ENCODE measurements at regions not wholly inside any gene's neighbourhood (a gene's known extent, or its start where the extent isn't known, plus 50 kb on each side); places are given as distances from the start of the nearest gene placed in this dataset.

- no peaks in the 10 kb centered on the region for H3K36me3 Mint-ChIP-seq (ENCODE audit: low read depth)
- no peaks in the 10 kb centered on the region for H3K9me3 Mint-ChIP-seq
- DNase-seq, result no peak
- H3K27me3 Mint-ChIP-seq, result no peaks in the 10 kb centered on the region
- no peak overlapping the region for H3K27ac Mint-ChIP-seq
- ATAC-seq, result no peak
- no peak overlapping the region for H3K4me3 Mint-ChIP-seq
- no peaks in the 10 kb centered on the region for H3K4me1 Mint-ChIP-seq
These were observed 390.0 kb upstream of the NR2F2 start for GRCh38 chr15:95940431-95940985.

DNA sequence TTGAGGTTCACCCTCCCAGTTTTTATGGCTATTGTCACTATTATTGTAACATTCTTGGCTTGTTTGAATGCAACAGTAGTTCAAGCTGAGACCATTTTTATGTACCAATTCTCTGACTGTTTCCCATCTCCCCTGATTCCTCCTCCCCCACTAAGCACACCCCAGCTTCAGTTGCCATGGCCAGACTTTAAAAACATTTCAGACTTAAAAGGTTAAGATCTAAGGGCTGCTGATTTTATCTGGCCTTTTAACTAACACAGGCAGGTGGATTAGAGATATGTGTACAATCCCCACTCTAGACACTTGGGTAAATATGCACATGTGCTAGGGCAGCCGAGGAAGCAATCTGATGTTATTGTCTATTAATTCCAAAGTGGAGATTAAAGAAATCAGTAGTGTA lies 386.3 kb upstream of the NR2F2 start:
- no peak for ATAC-seq

GRCh38 chr15:95944661-95945255 lies 385.7 kb upstream of the NR2F2 start:
- ATAC-seq, result no peak
- no peak overlapping the region for H3K27ac Mint-ChIP-seq
- H3K4me1 Mint-ChIP-seq, result no peaks in the 10 kb centered on the region
- no peaks in the 10 kb centered on the region for H3K27me3 Mint-ChIP-seq
- H3K9me3 Mint-ChIP-seq, result no peaks in the 10 kb centered on the region
- no peak for DNase-seq
- no peaks in the 10 kb centered on the region for H3K36me3 Mint-ChIP-seq (ENCODE audit: low read depth)
- H3K4me3 Mint-ChIP-seq, result no peak overlapping the region

More for the DNA sequence above, 386.3 kb upstream of the NR2F2 start:
- no peak for DNase-seq
- no peak overlapping the region for H3K4me3 Mint-ChIP-seq
- no peaks in the 10 kb centered on the region for H3K27me3 Mint-ChIP-seq
- H3K27ac Mint-ChIP-seq, result no peak overlapping the region
- no peaks in the 10 kb centered on the region for H3K9me3 Mint-ChIP-seq
- H3K36me3 Mint-ChIP-seq (ENCODE audit: low read depth), result no peaks in the 10 kb centered on the region
- H3K4me1 Mint-ChIP-seq, result no peaks in the 10 kb centered on the region

DNA sequence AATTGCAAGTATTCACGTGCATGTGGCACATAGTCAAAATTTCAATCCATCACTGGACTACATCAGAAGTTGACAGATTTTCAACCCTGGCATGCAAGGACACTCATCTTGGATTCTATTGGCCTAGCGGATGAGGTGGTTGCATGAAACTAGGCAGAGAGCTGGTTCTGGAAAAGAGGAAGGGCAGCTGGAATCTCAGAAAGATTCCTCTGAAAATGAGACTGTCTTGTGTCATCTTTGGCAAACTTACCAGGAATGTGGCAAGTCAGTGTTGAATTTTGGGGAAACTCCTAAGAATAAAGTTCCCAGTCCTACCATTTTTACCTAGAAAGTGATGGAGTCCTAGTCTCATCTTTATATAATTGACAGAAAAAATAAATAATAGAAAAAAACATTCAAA lies 384.3 kb upstream of the NR2F2 start:
- H3K4me1 Mint-ChIP-seq, result no peaks in the 10 kb centered on the region
- no peaks in the 10 kb centered on the region for H3K36me3 Mint-ChIP-seq (ENCODE audit: low read depth)
- no peak overlapping the region for H3K4me3 Mint-ChIP-seq
- ATAC-seq (no peak), DNase-seq (no peak)
- H3K9me3 Mint-ChIP-seq, result no peaks in the 10 kb centered on the region
- H3K27me3 Mint-ChIP-seq, result no peaks in the 10 kb centered on the region
- no peak overlapping the region for H3K27ac Mint-ChIP-seq

GRCh38 chr15:95946926-95947325 lies 383.6 kb upstream of the NR2F2 start:
- Mint-ChIP-seq H3K27ac (no peak overlapping the region), H3K27me3 (no peaks in the 10 kb centered on the region), H3K36me3 (ENCODE audit: low read depth) (no peaks in the 10 kb centered on the region), H3K4me1 (no peaks in the 10 kb centered on the region), H3K9me3 (no peaks in the 10 kb centered on the region), H3K4me3 (no peak overlapping the region)
- no peak for DNase-seq
- no peak for ATAC-seq

DNA sequence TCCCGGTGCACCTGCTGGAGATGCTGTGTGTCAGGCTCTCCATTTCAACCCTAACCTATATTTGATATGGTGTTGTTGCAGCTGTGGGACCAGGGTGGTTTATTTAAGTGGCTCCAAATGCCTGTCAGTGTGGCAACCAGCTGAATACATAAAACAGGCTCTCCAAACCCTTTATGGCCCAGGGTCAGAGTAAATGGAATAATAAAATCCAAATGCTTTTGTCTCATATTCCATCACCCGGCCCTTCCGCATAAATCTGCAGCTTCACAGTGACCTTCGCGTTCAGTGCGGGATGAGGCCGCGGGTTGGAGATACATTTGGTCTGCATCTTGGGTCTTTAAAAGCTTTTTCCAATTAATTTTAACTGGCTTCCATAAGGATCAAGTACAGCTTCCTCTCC lies 382.1 kb upstream of the NR2F2 start:
- Mint-ChIP-seq H3K4me3 (no peak overlapping the region), H3K9me3 (no peaks in the 10 kb centered on the region), H3K27ac (no peak overlapping the region), H3K27me3 (no peaks in the 10 kb centered on the region), H3K4me1 (no peaks in the 10 kb centered on the region), H3K36me3 (ENCODE audit: low read depth) (no peaks in the 10 kb centered on the region)
- ATAC-seq, result no peak
- DNase-seq, result no peak

DNA sequence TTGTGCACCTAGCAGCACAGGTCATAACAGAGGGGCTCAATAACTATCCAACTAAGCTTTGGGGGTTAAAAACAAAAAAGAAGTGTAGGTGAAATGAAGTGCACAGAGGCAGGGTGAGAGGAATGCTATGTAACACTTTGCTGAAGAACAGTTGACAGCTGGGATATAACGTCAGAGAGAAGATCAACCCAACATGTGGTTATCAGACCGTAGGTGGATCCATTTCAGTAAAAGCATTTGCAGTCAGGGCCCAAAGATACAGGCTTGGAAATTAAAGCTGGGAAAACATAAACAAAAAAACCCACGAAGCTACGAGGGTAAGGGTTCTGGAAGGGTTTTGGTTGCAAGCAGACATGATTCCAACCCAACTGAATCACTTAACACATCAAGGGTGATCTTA lies 377.5 kb upstream of the NR2F2 start:
- DNase-seq (no peak), ATAC-seq (no peak)
- no peaks in the 10 kb centered on the region for H3K4me1 Mint-ChIP-seq
- H3K36me3 Mint-ChIP-seq (ENCODE audit: low read depth), result no peaks in the 10 kb centered on the region
- no peak overlapping the region for H3K27ac Mint-ChIP-seq
- peaks cover 4% of the 10 kb centered on the region for H3K9me3 Mint-ChIP-seq
- no peaks in the 10 kb centered on the region for H3K27me3 Mint-ChIP-seq
- no peak overlapping the region for H3K4me3 Mint-ChIP-seq

DNA sequence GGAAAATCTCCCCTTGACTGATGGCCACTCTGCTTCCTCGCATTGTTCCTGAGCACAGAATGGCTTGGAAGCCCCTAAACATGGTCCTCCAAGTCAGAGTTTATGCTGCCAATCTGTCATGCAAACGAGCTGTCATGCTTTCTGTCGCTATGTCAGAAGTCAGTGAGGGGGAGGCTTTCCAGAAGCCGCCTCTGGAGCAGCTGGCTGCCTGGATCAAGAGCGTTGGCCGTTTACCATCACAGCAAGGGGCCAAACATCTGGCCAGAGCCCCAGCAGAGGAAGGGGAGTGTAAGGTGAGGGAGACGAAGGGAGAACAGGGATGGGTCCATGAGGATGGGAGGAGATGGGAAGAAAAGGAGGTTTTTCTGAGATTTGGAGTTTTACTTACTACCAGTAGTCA lies 372.6 kb upstream of the NR2F2 start:
- peaks cover 19% of the 10 kb centered on the region for H3K9me3 Mint-ChIP-seq
- H3K36me3 Mint-ChIP-seq (ENCODE audit: low read depth), result no peaks in the 10 kb centered on the region
- no peak for DNase-seq
- H3K27ac Mint-ChIP-seq, result no peak overlapping the region
- no peaks in the 10 kb centered on the region for H3K4me1 Mint-ChIP-seq
- H3K4me3 Mint-ChIP-seq, result no peak overlapping the region
- ATAC-seq, result no peak
- H3K27me3 Mint-ChIP-seq, result no peaks in the 10 kb centered on the region

GRCh38 chr15:95958382-95958781 lies 372.1 kb upstream of the NR2F2 start:
- no peaks in the 10 kb centered on the region for H3K4me1 Mint-ChIP-seq
- H3K27me3 Mint-ChIP-seq, result no peaks in the 10 kb centered on the region
- H3K9me3 Mint-ChIP-seq, result peaks cover 20% of the 10 kb centered on the region
- H3K27ac Mint-ChIP-seq, result no peak overlapping the region
- no peaks in the 10 kb centered on the region for H3K36me3 Mint-ChIP-seq (ENCODE audit: low read depth)
- no peak for ATAC-seq
- H3K4me3 Mint-ChIP-seq, result no peak overlapping the region
- DNase-seq, result no peak

GRCh38 chr15:95968856-95969255 lies 361.6 kb upstream of the NR2F2 start:
- Mint-ChIP-seq H3K4me3 (no peak overlapping the region), H3K9me3 (peaks cover 4% of the 10 kb centered on the region), H3K4me1 (no peaks in the 10 kb centered on the region), H3K27me3 (peaks cover 4% of the 10 kb centered on the region), H3K36me3 (ENCODE audit: low read depth) (no peaks in the 10 kb centered on the region), H3K27ac (no peak overlapping the region)
- no peak for ATAC-seq
- DNase-seq, result no peak

DNA sequence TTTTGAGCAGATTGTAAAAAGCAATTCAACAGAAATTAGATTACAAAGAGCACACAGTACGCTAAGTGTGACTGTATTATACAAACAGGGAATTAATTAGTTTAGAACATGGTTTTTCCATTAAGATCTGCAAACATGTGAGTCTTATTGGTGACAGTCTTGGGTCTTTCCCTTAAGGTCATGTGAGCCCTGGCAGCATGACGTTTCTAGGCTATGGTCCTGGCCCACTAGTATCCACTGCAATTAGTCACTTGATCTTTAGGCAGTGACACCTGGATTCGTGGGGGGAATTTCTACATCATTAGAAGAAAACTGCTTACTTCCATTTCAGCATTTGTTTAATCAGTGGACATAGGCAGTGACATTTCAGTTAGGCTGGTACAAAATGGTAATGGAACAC lies 360.2 kb upstream of the NR2F2 start:
- Mint-ChIP-seq H3K4me3 (no peak overlapping the region), H3K27me3 (peaks cover 4% of the 10 kb centered on the region), H3K4me1 (no peaks in the 10 kb centered on the region), H3K27ac (no peak overlapping the region), H3K9me3 (peaks cover 4% of the 10 kb centered on the region), H3K36me3 (ENCODE audit: low read depth) (no peaks in the 10 kb centered on the region)
- DNase-seq (no peak), ATAC-seq (no peak)

DNA sequence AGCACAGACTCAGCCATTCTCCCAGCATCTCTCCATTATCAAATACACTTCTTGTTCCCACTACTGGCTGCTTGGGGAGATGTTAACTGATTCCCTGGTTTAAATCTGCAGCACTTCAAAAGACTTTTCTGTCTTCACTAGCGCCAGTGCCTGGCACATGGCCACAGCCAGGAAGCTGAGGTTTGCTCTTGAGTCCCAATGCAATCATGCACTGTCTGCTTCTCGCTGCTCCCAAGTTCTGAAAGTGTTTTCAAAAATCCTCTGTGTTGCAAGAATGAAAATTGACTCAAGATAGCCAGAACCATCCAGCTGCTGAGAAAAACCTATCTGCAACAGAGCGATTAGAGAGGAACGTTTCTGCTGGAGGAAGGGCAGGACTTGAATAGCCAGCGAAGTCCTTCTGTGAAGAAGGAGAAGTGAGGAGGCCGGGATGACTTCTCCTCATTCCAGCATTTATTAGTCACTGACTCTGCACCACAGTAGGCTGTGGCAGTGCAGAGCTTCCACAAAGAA lies 358.4 kb upstream of the NR2F2 start:
- no peak overlapping the region for H3K4me3 Mint-ChIP-seq
- no peaks in the 10 kb centered on the region for H3K9me3 Mint-ChIP-seq
- H3K27me3 Mint-ChIP-seq, result peaks cover 7% of the 10 kb centered on the region
- no peaks in the 10 kb centered on the region for H3K4me1 Mint-ChIP-seq
- ATAC-seq, result no peak
- DNase-seq, result no peak
- no peak overlapping the region for H3K27ac Mint-ChIP-seq
- H3K36me3 Mint-ChIP-seq (ENCODE audit: low read depth), result no peaks in the 10 kb centered on the region

DNA sequence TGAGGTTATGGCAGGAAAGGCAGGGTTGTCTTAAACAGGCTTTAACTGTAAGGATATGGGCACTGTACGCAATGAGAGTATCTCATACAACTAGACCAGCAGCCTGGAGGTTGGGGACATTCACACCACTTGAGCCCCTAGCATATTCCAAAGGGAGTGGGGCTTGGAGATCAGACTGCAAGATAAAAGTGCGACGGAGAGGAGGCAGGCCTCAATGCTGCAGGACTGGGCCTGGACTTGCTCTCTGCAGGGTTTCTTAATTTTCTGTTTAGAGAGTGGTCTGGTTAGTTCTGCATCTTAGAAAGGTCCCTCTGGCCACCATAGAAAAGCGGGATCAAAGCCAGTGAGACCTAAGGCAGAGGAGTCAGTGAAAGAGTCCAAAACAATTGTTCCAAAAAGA lies 357.7 kb upstream of the NR2F2 start:
- DNase-seq, result no peak
- no peak for ATAC-seq

DNA sequence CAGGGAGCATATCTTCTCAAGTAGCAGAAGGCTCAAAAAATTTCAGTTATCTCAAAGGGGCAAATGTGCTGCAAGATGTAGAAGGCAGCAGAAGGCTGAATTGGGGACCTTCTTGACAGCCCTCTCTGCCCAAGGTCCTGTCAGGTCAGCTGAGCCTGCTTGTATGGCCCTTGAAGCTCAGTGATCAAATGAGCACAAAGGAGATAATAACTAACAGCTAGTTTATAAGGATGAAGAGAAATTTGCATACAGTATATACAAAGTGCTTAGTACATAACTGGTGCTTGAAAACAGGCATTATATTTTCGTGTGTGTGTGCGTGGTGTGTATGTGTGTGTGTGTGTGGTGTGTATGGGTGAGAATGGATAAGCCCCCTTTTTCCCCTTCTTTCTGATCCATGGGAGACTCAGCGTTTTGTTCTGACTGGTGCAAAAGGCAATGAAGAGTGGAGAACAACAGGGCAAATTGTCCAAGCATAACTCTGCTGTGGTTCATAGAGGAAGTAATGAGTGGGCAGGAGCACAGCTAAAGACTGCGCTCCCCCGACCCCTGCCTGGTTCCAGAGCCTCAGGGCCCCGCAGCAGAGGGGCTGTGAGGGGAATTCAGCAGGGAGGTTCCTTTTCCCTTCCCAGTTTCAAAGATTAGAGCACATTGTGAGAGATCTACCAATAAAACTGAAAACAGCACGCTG lies 356.8 kb upstream of the NR2F2 start:
- DNase-seq (no peak), ATAC-seq (no peak)
- H3K4me3 Mint-ChIP-seq, result no peak overlapping the region
- no peak overlapping the region for H3K27ac Mint-ChIP-seq
- H3K4me1 Mint-ChIP-seq, result no peaks in the 10 kb centered on the region
- no peaks in the 10 kb centered on the region for H3K36me3 Mint-ChIP-seq (ENCODE audit: low read depth)
- H3K9me3 Mint-ChIP-seq, result no peaks in the 10 kb centered on the region
- peaks cover 7% of the 10 kb centered on the region for H3K27me3 Mint-ChIP-seq

More for the DNA sequence above, 357.7 kb upstream of the NR2F2 start:
- no peak overlapping the region for H3K27ac Mint-ChIP-seq
- no peak overlapping the region for H3K4me3 Mint-ChIP-seq
- no peaks in the 10 kb centered on the region for H3K4me1 Mint-ChIP-seq
- H3K27me3 Mint-ChIP-seq, result peaks cover 7% of the 10 kb centered on the region
- no peaks in the 10 kb centered on the region for H3K9me3 Mint-ChIP-seq
- no peaks in the 10 kb centered on the region for H3K36me3 Mint-ChIP-seq (ENCODE audit: low read depth)

GRCh38 chr15:95975212-95975611 lies 355.3 kb upstream of the NR2F2 start:
- H3K4me1 Mint-ChIP-seq, result no peaks in the 10 kb centered on the region
- no peak overlapping the region for H3K4me3 Mint-ChIP-seq
- DNase-seq, result no peak
- H3K27me3 Mint-ChIP-seq, result peaks cover 6% of the 10 kb centered on the region
- H3K9me3 Mint-ChIP-seq, result no peaks in the 10 kb centered on the region
- no peaks in the 10 kb centered on the region for H3K36me3 Mint-ChIP-seq (ENCODE audit: low read depth)
- ATAC-seq, result no peak
- H3K27ac Mint-ChIP-seq, result no peak overlapping the region

Measured in activated naive CD8-positive, alpha-beta T cell treated with anti-CD3 and anti-CD28 coated beads, Interleukin-2, amount 50 U/mL, for 24 hours (primary cell).